Colonic mucosa (tissue), 4 donors: ENCODE measurements at regions not wholly inside any gene's neighbourhood (a gene's known extent, or its start where the extent isn't known, plus 50 kb on each side); places are given as distances from the start of the nearest gene placed in this dataset.

ENCODE experiments used
- DNase-seq: peaks from one replicate; pipeline ENCODE4 v3.0.0-alpha.2; 2020
- H3K27ac ChIP-seq: fragments of 200-600 bp; one replicate; pipeline ENCODE4 v1.8.0; 2021
- H3K27me3 ChIP-seq: fragments of 200-600 bp; one replicate; pipeline ENCODE4 v1.8.0; 2021
- H3K36me3 ChIP-seq: fragments of 200-600 bp; one replicate; pipeline ENCODE4 v1.8.0; 2021
- H3K4me1 ChIP-seq: fragments of 200-600 bp; one replicate; pipeline ENCODE4 v1.8.0; 2021; ENCODE audit warnings: mild to moderate bottlenecking
- H3K4me3 ChIP-seq: fragments of 200-600 bp; one replicate; pipeline ENCODE4 v1.8.0; 2021
- H3K9ac ChIP-seq, 2 donors: one replicate each; pipeline ENCODE4 v1.7.0; 2013; ENCODE audit warnings: control low read depth in 2 of 2, low read depth in 2 of 2, low read length in 2 of 2
- H3K9me3 ChIP-seq: fragments of 200-600 bp; one replicate; pipeline ENCODE4 v1.8.0; 2021
- CTCF ChIP-seq: fragments of 200-600 bp; IDR thresholded peaks from one replicate; pipeline ENCODE4 v1.8.0; 2022; ENCODE audit warnings: antibody characterized with exemption, mild to moderate bottlenecking
- intact Hi-C: fragments of 100-400 bp; cut with DNase I; formaldehyde crosslinking; loops from one replicate; pipeline ENCODE4 v1.14.1; 2022
- donor health status: healthy.
- donor health status: DM: no; HTN: no; CAD: no.
- donor health status: DM: no; HTN: no; CAD: no.

- Histone ChIP-seq H3K27me3 (no peaks in the 10 kb centered on the region), H3K4me1 (no peaks in the 10 kb centered on the region), H3K9me3 (no peaks in the 10 kb centered on the region), H3K27ac (no peak overlapping the region), H3K4me3 (no peak overlapping the region), H3K9ac (no peak overlapping the region), H3K36me3 (no peaks in the 10 kb centered on the region)
- no peak for DNase-seq
- intact Hi-C loops: no loop called here
- TF ChIP-seq CTCF: no peak
Measured at GRCh38 chr7:33739286-33739685, 166.1 kb upstream of the BMPER start.

DNA sequence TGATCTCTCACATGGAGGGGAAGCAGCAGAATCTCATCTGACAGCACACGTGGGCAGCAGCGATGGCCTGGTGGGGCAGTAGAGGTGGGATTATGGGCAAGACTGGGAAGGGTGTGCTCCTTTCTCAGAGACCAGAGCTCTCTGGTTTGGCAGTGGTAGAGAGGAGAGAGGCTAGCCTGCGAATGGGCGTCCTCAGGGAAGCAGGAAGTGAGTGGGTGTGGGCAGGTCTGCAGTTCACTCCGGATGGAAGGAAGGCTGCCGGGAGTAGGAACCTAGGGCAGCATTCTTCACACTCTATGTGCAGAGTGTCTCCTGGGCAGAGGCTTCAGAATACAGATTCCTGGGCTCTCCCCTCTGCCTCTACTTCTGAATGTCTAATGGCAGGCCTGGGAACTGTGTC lies 162.8 kb upstream of the BMPER start:
- DNase-seq: no peak
- Histone ChIP-seq H3K27me3 (no peaks in the 10 kb centered on the region), H3K4me3 (no peak overlapping the region), H3K9me3 (no peaks in the 10 kb centered on the region), H3K9ac (no peak overlapping the region), H3K27ac (no peak overlapping the region), H3K36me3 (no peaks in the 10 kb centered on the region), H3K4me1 (no peaks in the 10 kb centered on the region)
- intact Hi-C loops: loop anchor here (10.0 kb wide), 1 partner anchor 288 kb away; no protein-coding TSS in a partner anchor
- no peak for TF ChIP-seq CTCF

DNA sequence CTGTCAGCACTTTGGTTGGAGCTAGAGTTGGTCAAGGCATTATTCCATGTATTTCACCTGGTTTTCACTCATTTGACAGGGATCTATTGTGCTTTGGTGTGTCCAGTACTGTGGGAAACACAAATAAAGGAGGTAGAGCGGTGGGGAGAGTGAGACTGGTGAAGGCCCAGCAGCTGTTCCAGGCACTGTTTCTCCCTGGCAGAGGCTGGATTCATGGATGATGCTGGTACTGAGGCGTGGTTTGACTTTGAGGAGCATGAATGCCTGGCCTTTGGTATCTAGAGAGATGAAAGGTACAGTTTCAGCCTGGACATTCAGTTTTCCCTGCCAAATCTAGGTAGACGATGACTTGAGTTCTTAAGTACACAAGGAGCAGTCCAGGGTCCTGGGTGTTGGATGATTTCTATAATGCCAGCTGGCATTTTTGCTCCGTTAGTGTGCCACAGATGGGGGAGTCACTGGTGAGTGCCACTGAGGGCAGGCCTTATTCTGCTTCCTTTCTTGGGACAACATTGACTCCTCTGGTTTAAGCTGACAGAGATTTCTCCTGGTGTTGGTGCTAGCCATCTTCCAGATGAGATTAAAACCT lies 162.2 kb upstream of the BMPER start:
- H3K4me1 ChIP-seq: no peaks in the 10 kb centered on the region
- no peak for DNase-seq
- no peak for TF ChIP-seq CTCF
- no peak overlapping the region for H3K27ac ChIP-seq
- intact Hi-C loops: loop anchor here (10.0 kb wide), 1 partner anchor 288 kb away; no protein-coding TSS in a partner anchor
- H3K27me3 ChIP-seq: no peaks in the 10 kb centered on the region
- no peaks in the 10 kb centered on the region for H3K36me3 ChIP-seq
- H3K4me3 ChIP-seq: no peak overlapping the region
- no peaks in the 10 kb centered on the region for H3K9me3 ChIP-seq
- H3K9ac ChIP-seq: no peak overlapping the region

GRCh38 chr7:33743594-33743993 lies 161.7 kb upstream of the BMPER start:
- no peak overlapping the region for H3K27ac ChIP-seq
- H3K9me3 ChIP-seq: no peaks in the 10 kb centered on the region
- intact Hi-C loops: loop anchor here (10.0 kb wide), 1 partner anchor 289 kb away; no protein-coding TSS in a partner anchor
- no peaks in the 10 kb centered on the region for H3K4me1 ChIP-seq
- no peak for TF ChIP-seq CTCF
- H3K36me3 ChIP-seq: no peaks in the 10 kb centered on the region
- H3K9ac ChIP-seq: no peak overlapping the region
- no peaks in the 10 kb centered on the region for H3K27me3 ChIP-seq
- H3K4me3 ChIP-seq: no peak overlapping the region
- DNase-seq: no peak

- peak; percentile 47 for TF ChIP-seq CTCF
- H3K36me3 ChIP-seq: no peaks in the 10 kb centered on the region
- no peaks in the 10 kb centered on the region for H3K27me3 ChIP-seq
- no peak overlapping the region for H3K9ac ChIP-seq
- H3K27ac ChIP-seq: no peak overlapping the region
- H3K9me3 ChIP-seq: no peaks in the 10 kb centered on the region
- intact Hi-C loops: loop anchor here (10.0 kb wide), 1 partner anchor 290 kb away; no protein-coding TSS in a partner anchor
- H3K4me3 ChIP-seq: no peak overlapping the region
- no peak for DNase-seq
- H3K4me1 ChIP-seq: no peaks in the 10 kb centered on the region
Measured at GRCh38 chr7:33744293-33745075, 160.9 kb upstream of the BMPER start.
